ENCODE measurements at regions not wholly inside any gene's neighbourhood (a gene's known extent, or its start where the extent isn't known, plus 50 kb on each side); places are given as distances from the start of the nearest gene placed in this dataset.
A peak's percentile ranks its signal among the peaks of the same experiment; 100 is the strongest.

DNA sequence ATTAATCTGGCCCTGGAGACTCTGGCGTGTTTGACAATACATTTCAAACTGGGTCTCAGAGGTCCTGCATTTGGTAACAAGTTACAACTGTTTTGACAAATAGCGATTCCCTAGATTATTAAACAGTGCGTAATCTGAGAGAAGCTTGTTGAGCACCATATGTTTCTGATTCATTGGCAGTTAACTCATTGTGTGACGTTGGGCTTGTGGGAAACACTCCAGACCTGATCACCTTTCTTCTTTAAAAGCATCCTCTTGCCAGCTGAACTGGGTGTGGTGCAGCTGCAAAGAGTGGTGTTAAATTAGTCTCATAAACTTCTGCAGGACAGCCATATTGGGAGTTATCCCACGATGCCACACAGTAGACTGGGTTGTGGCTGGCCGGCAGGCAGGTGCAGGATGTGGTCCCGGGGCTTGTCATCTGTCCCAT is 82.7 kb downstream of the CDC7 start:
- no peak overlapping the region for H3K4me3 ChIP-seq
- TF ChIP-seq, protein P1, sequence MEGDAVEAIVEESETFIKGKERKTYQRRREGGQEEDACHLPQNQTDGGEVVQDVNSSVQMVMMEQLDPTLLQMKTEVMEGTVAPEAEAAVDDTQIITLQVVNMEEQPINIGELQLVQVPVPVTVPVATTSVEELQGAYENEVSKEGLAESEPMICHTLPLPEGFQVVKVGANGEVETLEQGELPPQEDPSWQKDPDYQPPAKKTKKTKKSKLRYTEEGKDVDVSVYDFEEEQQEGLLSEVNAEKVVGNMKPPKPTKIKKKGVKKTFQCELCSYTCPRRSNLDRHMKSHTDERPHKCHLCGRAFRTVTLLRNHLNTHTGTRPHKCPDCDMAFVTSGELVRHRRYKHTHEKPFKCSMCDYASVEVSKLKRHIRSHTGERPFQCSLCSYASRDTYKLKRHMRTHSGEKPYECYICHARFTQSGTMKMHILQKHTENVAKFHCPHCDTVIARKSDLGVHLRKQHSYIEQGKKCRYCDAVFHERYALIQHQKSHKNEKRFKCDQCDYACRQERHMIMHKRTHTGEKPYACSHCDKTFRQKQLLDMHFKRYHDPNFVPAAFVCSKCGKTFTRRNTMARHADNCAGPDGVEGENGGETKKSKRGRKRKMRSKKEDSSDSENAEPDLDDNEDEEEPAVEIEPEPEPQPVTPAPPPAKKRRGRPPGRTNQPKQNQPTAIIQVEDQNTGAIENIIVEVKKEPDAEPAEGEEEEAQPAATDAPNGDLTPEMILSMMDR (IDR thresholded peaks at IDR 0.05) = no peak
- TF ChIP-seq POLR2A (IDR thresholded peaks at IDR 0.05) = no peak
- no peaks in the 10 kb centered on the region for H3K4me1 ChIP-seq
- no peaks in the 10 kb centered on the region for H3K27me3 ChIP-seq
- H3K27ac ChIP-seq = no peak overlapping the region
- 43 to 52% methylated on average over 7 of the region's 7 CpGs for WGBS, 2 donors
- H3K9me3 ChIP-seq = no peaks in the 10 kb centered on the region
- no peaks in the 10 kb centered on the region for H3K36me3 ChIP-seq (replicated peaks in 1 of 2; ENCODE audit: insufficient read depth in 1 of 2, low read depth in 2 of 2)
- intact Hi-C loops (cut with DNase I) = no loop called here
- DNase-seq (no peak), ATAC-seq (no peak)

DNA sequence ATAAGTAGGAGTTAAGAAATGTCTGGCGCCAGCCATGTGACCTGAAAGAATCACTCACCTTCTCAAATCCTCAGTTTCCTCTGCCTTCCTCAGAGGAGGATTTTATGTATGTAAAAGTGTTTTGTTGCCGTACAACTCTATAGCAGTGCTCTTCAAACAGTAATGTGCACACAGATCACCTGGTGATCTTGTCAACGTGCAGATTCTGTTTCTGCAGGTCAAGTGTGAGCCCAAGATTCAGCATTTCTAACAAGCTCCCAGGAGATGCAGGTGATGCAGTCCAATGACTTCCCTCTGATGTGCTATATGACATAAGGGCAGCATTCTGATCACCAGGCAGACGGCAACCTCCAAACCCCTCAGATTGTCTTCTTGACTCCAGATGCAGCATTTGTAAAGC is 83.7 kb downstream of the CDC7 start:
- no peaks in the 10 kb centered on the region for H3K27me3 ChIP-seq
- no peaks in the 10 kb centered on the region for H3K9me3 ChIP-seq
- ATAC-seq = no peak
- no peak overlapping the region for H3K4me3 ChIP-seq
- H3K36me3 ChIP-seq (replicated peaks in 1 of 2; ENCODE audit: insufficient read depth in 1 of 2, low read depth in 2 of 2) = no peaks in the 10 kb centered on the region
- 74% methylated on average over 4 of the region's 4 CpGs for WGBS, 2 donors
- intact Hi-C loops (cut with DNase I) = no loop called here
- H3K4me1 ChIP-seq = no peaks in the 10 kb centered on the region
- no peak for DNase-seq
- H3K27ac ChIP-seq = no peak overlapping the region
- TF ChIP-seq, protein P1 (IDR thresholded peaks at IDR 0.05) = no peak
- TF ChIP-seq POLR2A (IDR thresholded peaks at IDR 0.05) = no peak

DNA sequence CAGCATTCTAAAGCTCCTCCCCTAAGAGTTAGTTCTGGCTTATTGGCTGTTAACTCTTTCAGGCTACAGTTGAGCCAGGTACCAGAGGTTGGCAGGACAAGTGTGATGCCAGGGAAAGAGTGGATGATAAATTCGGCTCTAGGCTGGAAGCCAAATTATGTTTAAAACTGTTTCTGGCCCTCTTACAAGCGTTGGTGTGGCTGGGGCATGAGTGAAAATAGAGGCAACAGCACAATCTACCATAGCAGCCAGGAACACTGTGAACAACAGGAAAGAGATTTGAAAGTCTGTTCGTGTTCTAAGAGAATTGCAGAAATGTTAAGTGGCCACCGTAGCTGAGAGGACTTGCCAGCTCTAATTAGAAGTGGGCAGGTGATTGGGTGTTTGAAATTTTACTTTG is 84.2 kb downstream of the CDC7 start:
- no peak for TF ChIP-seq POLR2A (IDR thresholded peaks at IDR 0.05)
- TF ChIP-seq, protein P1 (IDR thresholded peaks at IDR 0.05) = no peak
- Histone ChIP-seq H3K9me3 (no peaks in the 10 kb centered on the region), H3K4me1 (no peaks in the 10 kb centered on the region), H3K27ac (no peak overlapping the region), H3K27me3 (no peaks in the 10 kb centered on the region), H3K36me3 (replicated peaks in 1 of 2; ENCODE audit: insufficient read depth in 1 of 2, low read depth in 2 of 2) (no peaks in the 10 kb centered on the region), H3K4me3 (no peak overlapping the region)
- ATAC-seq (no peak), DNase-seq (no peak)
- WGBS, 2 donors = 37 to 44% methylated on average over 4 of the region's 4 CpGs
- intact Hi-C loops (cut with DNase I) = no loop called here

DNA sequence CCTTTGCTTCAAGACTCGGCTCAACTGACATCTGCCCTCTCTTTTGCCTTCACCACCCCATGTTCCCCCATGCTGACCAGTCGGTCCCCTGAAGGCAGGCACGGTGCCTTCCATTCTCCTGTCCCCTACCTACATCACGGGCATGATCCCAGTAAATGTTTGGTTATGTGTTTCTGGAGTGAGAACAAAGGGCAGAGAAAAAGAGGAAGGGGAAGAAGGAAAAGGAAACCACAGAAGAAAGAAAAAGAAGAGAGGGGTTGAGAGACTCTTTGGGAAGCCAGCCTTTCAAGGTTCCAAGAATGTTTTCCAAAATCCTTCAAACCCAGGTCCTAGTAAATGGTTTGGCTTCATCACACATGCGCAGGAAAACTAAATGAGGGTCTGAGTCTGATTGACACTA is 84.9 kb downstream of the CDC7 start:
- no peaks in the 10 kb centered on the region for H3K36me3 ChIP-seq (replicated peaks in 1 of 2; ENCODE audit: insufficient read depth in 1 of 2, low read depth in 2 of 2)
- no peak for ATAC-seq
- DNase-seq = no peak
- H3K4me1 ChIP-seq = no peaks in the 10 kb centered on the region
- 62 to 74% methylated on average over 5 of the region's 5 CpGs for WGBS, 2 donors
- TF ChIP-seq, protein P1 (IDR thresholded peaks at IDR 0.05) = no peak
- no peak for TF ChIP-seq POLR2A (IDR thresholded peaks at IDR 0.05)
- no peak overlapping the region for H3K4me3 ChIP-seq
- no peaks in the 10 kb centered on the region for H3K9me3 ChIP-seq
- H3K27ac ChIP-seq = no peak overlapping the region
- intact Hi-C loops (cut with DNase I) = no loop called here
- no peaks in the 10 kb centered on the region for H3K27me3 ChIP-seq

DNA sequence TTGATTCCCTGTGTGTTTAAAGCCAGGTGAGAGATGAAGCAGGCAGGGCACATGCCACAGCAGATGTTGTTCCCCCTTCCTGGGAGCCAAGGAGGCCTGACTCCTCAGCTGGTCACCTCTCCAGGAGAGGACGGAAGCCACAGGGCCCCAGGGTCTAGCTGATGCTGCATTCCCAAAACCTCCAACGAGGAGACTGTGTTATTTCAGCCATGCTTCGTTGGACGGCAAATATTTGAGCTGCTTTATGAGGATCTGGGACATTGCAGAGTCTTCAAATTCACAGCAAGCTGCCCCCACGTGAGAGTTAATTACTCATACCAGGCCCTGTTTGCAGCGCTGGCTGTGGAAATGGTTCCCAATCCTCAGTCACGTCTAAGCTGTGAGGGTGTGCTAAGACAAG is 85.3 kb downstream of the CDC7 start:
- H3K4me1 ChIP-seq = no peaks in the 10 kb centered on the region
- H3K9me3 ChIP-seq = no peaks in the 10 kb centered on the region
- no peaks in the 10 kb centered on the region for H3K27me3 ChIP-seq
- no peaks in the 10 kb centered on the region for H3K36me3 ChIP-seq (replicated peaks in 1 of 2; ENCODE audit: insufficient read depth in 1 of 2, low read depth in 2 of 2)
- H3K27ac ChIP-seq = no peak overlapping the region
- ATAC-seq (no peak), DNase-seq (peak in 2 of 4 donors; percentile 20 to 23)
- TF ChIP-seq, protein P1 (IDR thresholded peaks at IDR 0.05) = no peak
- no peak for TF ChIP-seq POLR2A (IDR thresholded peaks at IDR 0.05)
- WGBS, 2 donors = 70 to 72% methylated on average over 6 to 7 of the region's 7 CpGs
- intact Hi-C loops (cut with DNase I) = no loop called here
- no peak overlapping the region for H3K4me3 ChIP-seq

Data from body of pancreas (tissue), 4 donors.